Erythroblast (primary cell): ENCODE measurements at regions not wholly inside any gene's neighbourhood (a gene's known extent, or its start where the extent isn't known, plus 50 kb on each side); places are given as distances from the start of the nearest gene placed in this dataset.

ENCODE experiments used
- GATA1 ChIP-seq: IDR thresholded peaks from 2 replicates; pipeline ENCODE4 v1.6.1; 2011; ENCODE audit warnings: low read depth, mild to moderate bottlenecking, control low read depth, low read length, moderate library complexity
- POLR2A ChIP-seq: IDR thresholded peaks from 2 replicates; pipeline ENCODE4 v1.6.1; 2011; ENCODE audit warnings: mild to moderate bottlenecking, low read length

GRCh38 chr5:96214442-96215197 is 218.4 kb downstream of the PCSK1 start:
- TF ChIP-seq POLR2A = no peak
- TF ChIP-seq GATA1 = no peak
